Right atrium auricular region (tissue), 2 donors: ENCODE measurements at regions not wholly inside any gene's neighbourhood (a gene's known extent, or its start where the extent isn't known, plus 50 kb on each side); places are given as distances from the start of the nearest gene placed in this dataset.

ENCODE experiments used
- DNase-seq: peaks from one replicate; pipeline ENCODE4 v3.0.0-alpha.2; 2019; ENCODE audit warnings: low spot score
- H3K27ac ChIP-seq, 2 donors: fragments of 200-600 bp; sonication (generic); 1 replicate in 1 of 2; 2 replicates in 1 of 2; pipeline ENCODE4 v1.5.1; 2016 to 2019
- H3K27me3 ChIP-seq, 2 donors: fragments of 200-600 bp; sonication (generic); one replicate each; pipeline versions ENCODE4 v1.5.1 to v1.6.0; 2017 to 2019
- H3K36me3 ChIP-seq: fragments of 200-600 bp; sonication (generic); one replicate; pipeline ENCODE4 v1.5.1; 2016
- H3K4me1 ChIP-seq, 2 donors: fragments of 200-600 bp; sonication (generic); one replicate each; pipeline versions ENCODE4 v1.5.1 to v1.6.0; 2017 to 2019
- H3K4me3 ChIP-seq, 2 donors: fragments of 200-600 bp; sonication (generic); 1 replicate in 1 of 2; 2 replicates in 1 of 2; pipeline ENCODE4 v1.5.1; 2017 to 2019; ENCODE audit warnings: mild to moderate bottlenecking in 1 of 2, moderate library complexity in 1 of 2
- H3K9me3 ChIP-seq, 2 donors: fragments of 200-600 bp; sonication (generic); one replicate each; pipeline ENCODE4 v1.5.1; 2019
- CTCF ChIP-seq, 2 donors: fragments of 200-600 bp; sonication (generic); IDR thresholded peaks; one replicate each; pipeline ENCODE4 v1.5.1; 2019; ENCODE audit warnings: antibody characterized with exemption in 2 of 2

DNA sequence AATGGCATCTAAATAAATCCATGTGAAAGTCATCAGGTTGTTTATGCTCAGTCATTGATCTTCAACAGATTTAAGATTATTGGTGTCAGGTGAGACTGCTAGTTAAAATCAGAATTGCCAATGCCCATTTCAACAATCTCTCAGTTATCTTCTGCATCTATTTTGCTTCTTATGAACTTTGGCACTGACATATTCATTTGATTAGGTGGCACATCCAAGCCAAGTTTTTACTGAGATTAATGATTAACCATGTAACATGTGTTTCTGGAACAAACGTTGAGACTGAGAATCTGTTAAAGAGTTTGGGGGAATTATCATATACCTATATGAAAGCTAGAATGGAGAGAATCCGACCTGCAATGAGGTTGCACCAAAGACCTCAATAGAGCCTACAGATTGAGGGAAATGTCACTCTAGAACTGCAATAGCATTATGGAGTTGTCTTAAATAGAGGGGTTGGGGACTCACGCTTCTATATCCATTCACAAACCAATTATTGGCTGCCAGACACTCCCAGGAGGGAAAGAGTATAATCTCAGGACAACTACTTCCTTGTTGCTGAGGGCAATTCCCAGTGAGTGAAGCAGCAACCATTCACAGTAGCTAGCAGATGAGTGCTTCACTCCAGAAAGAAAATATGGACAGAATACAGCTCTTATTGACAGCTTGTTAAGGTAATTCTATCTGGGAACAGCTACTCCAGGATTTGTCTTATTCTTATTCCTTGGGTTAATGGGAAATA, 891.3 kb downstream of the SQOR start:
- no peak for DNase-seq
- H3K36me3 ChIP-seq = no peaks in the 10 kb centered on the region
- no peak overlapping the region for H3K27ac ChIP-seq
- no peak overlapping the region for H3K4me3 ChIP-seq
- no peaks in the 10 kb centered on the region for H3K4me1 ChIP-seq
- no peaks in the 10 kb centered on the region for H3K9me3 ChIP-seq
- TF ChIP-seq CTCF (IDR thresholded peaks at IDR 0.05) = no peak
- H3K27me3 ChIP-seq = no peaks in the 10 kb centered on the region

- H3K4me1 ChIP-seq = no peaks in the 10 kb centered on the region
- H3K9me3 ChIP-seq = no peaks in the 10 kb centered on the region
- no peak overlapping the region for H3K27ac ChIP-seq
- H3K4me3 ChIP-seq = no peak overlapping the region
- H3K27me3 ChIP-seq = no peaks in the 10 kb centered on the region
- no peak for DNase-seq
- TF ChIP-seq CTCF (IDR thresholded peaks at IDR 0.05) = no peak
- H3K36me3 ChIP-seq = no peaks in the 10 kb centered on the region
These were observed 891.9 kb downstream of the SQOR start for GRCh38 chr15:46526726-46527110.

- no peaks in the 10 kb centered on the region for H3K27me3 ChIP-seq
- no peak for DNase-seq
- H3K4me3 ChIP-seq = no peak overlapping the region
- TF ChIP-seq CTCF (IDR thresholded peaks at IDR 0.05) = no peak
- H3K36me3 ChIP-seq = no peaks in the 10 kb centered on the region
- no peak overlapping the region for H3K27ac ChIP-seq
- H3K4me1 ChIP-seq = no peaks in the 10 kb centered on the region
- no peaks in the 10 kb centered on the region for H3K9me3 ChIP-seq
These were observed 908.8 kb downstream of the SQOR start for GRCh38 chr15:46543626-46544025.

DNA sequence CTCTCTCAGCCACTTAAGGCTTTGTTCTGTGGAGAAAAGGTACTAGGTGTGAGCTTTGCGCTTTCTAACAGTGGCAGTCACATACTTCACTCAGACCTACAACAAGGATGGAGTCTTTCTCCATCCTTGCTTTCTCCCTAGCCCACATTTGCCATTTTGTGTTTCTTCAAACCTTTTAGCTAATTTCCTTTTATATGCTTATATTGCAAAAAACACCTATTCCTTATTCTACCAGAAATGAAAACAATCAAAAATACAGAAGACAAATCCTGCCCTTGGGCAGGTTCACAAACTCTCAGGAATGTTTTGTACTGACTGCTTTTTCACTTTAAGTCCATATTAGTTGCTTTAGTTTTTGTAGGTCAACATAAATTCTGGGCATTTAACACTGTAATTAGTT, 914.2 kb downstream of the SQOR start:
- no peaks in the 10 kb centered on the region for H3K36me3 ChIP-seq
- no peak overlapping the region for H3K4me3 ChIP-seq
- no peak for TF ChIP-seq CTCF (IDR thresholded peaks at IDR 0.05)
- no peaks in the 10 kb centered on the region for H3K27me3 ChIP-seq
- no peaks in the 10 kb centered on the region for H3K4me1 ChIP-seq
- DNase-seq = no peak
- no peak overlapping the region for H3K27ac ChIP-seq
- H3K9me3 ChIP-seq = no peaks in the 10 kb centered on the region

DNA sequence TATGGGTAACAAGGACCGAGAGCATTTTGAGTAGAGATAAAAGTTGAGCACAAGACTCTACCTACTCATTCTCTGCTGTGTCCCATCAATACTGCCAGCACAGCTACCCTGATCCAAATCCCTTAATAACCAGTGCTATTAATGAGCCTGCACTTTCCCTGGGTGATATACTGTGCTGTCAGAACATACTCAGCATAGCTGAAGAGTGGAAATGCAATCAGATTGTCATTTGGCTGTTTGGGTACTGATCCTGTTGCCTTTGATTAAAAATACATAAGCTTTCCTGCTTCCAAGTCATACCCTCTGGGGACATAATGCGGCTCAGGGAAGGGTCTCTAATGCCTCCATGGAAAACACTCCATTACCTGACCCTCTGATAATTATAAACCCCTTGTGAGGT, 917.5 kb downstream of the SQOR start:
- Histone ChIP-seq H3K27me3 (no peaks in the 10 kb centered on the region), H3K4me1 (no peaks in the 10 kb centered on the region), H3K9me3 (no peaks in the 10 kb centered on the region), H3K4me3 (no peak overlapping the region), H3K36me3 (no peaks in the 10 kb centered on the region), H3K27ac (no peak overlapping the region)
- TF ChIP-seq CTCF (IDR thresholded peaks at IDR 0.05) = no peak
- DNase-seq = no peak

DNA sequence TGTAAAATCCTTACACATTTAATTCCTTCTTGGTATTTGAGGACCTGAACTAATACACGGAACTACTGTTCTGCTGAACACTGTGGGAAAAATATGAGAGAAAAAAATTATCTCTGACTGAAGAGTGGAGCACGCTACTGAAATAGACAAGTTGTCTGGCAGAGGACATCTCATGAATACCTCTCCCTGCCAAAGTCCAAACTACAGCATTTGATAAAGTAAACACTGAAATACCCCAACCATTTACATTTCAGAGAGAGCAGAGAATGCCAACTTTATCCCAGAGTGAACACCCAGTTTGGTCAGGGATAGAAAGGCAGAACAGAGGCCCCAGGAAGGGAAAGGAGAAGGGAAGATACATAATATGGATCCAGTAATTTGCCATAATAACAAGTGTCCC, 920.7 kb downstream of the SQOR start:
- no peak for TF ChIP-seq CTCF (IDR thresholded peaks at IDR 0.05)
- H3K9me3 ChIP-seq = no peaks in the 10 kb centered on the region
- DNase-seq = no peak
- H3K4me3 ChIP-seq = no peak overlapping the region
- no peaks in the 10 kb centered on the region for H3K36me3 ChIP-seq
- H3K27me3 ChIP-seq = no peaks in the 10 kb centered on the region
- no peaks in the 10 kb centered on the region for H3K4me1 ChIP-seq
- H3K27ac ChIP-seq = no peak overlapping the region
